ENCODE measurements at regions not wholly inside any gene's neighbourhood (a gene's known extent, or its start where the extent isn't known, plus 50 kb on each side); places are given as distances from the start of the nearest gene placed in this dataset.

DNA sequence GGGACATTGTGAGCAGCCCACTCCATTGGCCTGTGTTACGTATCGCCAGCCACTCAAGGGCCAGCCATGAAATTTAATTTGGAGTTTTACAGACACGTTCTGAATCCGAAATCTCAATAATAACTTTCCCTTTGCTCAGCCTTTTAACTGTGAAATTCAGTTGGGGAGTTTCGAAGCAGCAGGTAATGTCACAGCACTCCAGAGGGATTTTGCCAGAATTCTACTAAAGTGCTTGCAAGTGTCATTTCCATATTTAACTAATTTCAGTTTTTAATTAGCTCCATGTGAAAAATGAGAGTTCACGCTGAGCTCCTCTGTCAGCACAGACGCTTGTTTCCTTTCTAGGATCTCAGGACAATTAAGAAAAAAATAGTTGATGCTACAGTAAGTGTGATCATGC lies 267.1 kb upstream of the WWC1 start:
- H3K27ac ChIP-seq: no peak overlapping the region
- TF ChIP-seq, protein P1, sequence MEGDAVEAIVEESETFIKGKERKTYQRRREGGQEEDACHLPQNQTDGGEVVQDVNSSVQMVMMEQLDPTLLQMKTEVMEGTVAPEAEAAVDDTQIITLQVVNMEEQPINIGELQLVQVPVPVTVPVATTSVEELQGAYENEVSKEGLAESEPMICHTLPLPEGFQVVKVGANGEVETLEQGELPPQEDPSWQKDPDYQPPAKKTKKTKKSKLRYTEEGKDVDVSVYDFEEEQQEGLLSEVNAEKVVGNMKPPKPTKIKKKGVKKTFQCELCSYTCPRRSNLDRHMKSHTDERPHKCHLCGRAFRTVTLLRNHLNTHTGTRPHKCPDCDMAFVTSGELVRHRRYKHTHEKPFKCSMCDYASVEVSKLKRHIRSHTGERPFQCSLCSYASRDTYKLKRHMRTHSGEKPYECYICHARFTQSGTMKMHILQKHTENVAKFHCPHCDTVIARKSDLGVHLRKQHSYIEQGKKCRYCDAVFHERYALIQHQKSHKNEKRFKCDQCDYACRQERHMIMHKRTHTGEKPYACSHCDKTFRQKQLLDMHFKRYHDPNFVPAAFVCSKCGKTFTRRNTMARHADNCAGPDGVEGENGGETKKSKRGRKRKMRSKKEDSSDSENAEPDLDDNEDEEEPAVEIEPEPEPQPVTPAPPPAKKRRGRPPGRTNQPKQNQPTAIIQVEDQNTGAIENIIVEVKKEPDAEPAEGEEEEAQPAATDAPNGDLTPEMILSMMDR (conservative IDR thresholded peaks at IDR 0.05): no peak

- H3K27ac ChIP-seq: no peak overlapping the region
- TF ChIP-seq, protein P1 (conservative IDR thresholded peaks at IDR 0.05): no peak
These were observed 264.4 kb upstream of the WWC1 start for GRCh38 chr5:168027007-168027406.

DNA sequence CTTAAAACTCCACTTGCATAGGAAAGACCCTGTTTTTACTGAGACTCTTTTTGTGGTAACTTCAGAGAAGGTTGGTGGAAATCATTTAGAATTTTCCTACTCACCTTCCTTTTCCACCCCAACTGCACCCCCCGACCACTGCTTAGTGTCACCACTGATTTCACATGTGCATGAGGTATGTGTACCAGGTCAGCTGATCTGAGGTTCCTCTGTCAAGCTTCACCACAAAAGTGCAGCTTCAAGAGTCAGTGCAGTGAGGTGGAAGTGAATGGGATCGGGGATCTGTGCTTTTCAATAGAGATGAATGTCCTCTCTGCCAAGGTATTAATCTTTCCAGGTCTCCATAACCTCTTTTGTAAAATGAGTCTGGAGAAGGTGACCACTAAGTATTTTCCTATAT lies 260.5 kb upstream of the WWC1 start:
- TF ChIP-seq, protein P1 (conservative IDR thresholded peaks at IDR 0.05): no peak
- no peak overlapping the region for H3K27ac ChIP-seq

- TF ChIP-seq, protein P1 (conservative IDR thresholded peaks at IDR 0.05): no peak
- H3K27ac ChIP-seq: no peak overlapping the region
These were observed 259.8 kb upstream of the WWC1 start for GRCh38 chr5:168031614-168032013.

DNA sequence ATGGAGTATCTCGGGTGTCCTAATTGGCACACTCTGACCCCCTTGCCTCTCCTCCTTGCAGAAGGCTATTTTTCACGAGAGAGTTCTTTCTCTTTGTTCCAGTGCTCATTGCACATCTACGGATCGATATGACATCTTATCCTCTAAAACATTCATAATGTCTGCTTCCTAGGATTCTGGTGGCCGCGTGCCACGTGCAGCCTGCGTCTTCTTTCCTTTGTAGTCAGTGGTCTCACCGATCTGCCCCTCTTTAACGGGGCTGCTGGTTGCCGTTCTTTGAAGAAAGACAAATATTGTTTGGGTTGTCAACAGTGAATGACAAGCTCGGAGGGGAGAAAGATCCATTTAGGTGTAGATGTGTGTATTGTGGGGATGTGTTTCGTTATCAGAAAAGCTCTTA lies 252.4 kb upstream of the WWC1 start:
- TF ChIP-seq, protein P1 (conservative IDR thresholded peaks at IDR 0.05): no peak
- H3K27ac ChIP-seq: no peak overlapping the region

DNA sequence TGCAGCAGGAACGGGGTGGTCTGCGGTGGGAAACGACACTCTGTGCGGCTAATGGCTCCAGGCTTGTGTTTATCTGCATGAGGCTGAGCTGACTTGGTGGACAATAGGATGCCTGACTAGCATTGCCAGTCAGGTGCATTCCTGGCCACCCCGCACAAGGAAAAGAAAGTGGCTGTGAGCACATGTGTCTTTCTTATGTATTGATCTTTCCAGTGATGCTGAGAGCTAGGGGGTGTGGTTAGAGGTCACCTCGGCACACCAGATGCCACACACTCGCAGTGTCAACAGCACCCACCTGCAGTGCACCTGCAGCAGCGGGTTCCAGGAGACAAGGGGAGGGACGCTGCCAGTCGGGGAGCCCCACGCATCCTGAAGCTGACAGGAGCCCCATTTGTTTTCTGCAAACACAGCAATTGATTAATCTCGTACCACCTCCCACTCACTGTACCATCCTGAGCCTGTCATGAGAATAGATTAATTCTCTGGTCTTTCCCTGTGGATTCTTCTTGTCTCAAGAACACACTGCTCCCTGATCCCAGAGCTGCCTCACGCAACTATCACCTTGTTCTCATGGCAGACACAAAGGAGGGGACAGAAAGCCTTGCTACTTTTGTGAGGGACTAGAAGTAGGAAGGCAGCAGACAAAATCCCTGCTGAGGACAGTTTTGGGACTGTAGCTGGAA lies 251.7 kb upstream of the WWC1 start:
- no peak overlapping the region for H3K27ac ChIP-seq
- TF ChIP-seq, protein P1 (conservative IDR thresholded peaks at IDR 0.05): no peak

- TF ChIP-seq, protein P1 (conservative IDR thresholded peaks at IDR 0.05): no peak
- no peak overlapping the region for H3K27ac ChIP-seq
These were observed 249.9 kb upstream of the WWC1 start for GRCh38 chr5:168041583-168041982.
